Ovary (tissue), 7 donors: ENCODE measurements at regions not wholly inside any gene's neighbourhood (a gene's known extent, or its start where the extent isn't known, plus 50 kb on each side); places are given as distances from the start of the nearest gene placed in this dataset.
A peak's percentile ranks its signal among the peaks of the same experiment; 100 is the strongest.

Experiments
- DNase-seq, 5 donors: peaks; one replicate each; pipeline ENCODE4 v3.0.0-alpha.2; 2019 to 2020
- H3K27ac ChIP-seq, 2 donors: fragments of 200-600 bp; one replicate each; pipeline versions ENCODE4 v1.5.1 to v1.8.0; 2019 to 2022
- H3K27me3 ChIP-seq: fragments of 200-600 bp; one replicate; pipeline ENCODE4 v1.8.0; 2022
- H3K36me3 ChIP-seq: fragments of 200-600 bp; sonication (generic); one replicate; pipeline ENCODE4 v1.5.1; 2019
- H3K4me1 ChIP-seq: one replicate; pipeline ENCODE4 v1.8.1; 2013; ENCODE audit warnings: mild to moderate bottlenecking, moderate library complexity; ENCODE audit not compliant: insufficient read depth
- H3K4me3 ChIP-seq: fragments of 200-600 bp; sonication (generic); one replicate; pipeline ENCODE4 v1.5.1; 2017
- H3K9me3 ChIP-seq, 2 donors: fragments of 200-600 bp in 1 of 2; sonication (generic) in 1 of 2; one replicate each; pipeline versions ENCODE4 v1.5.1 to v1.8.1; 2013 to 2019; ENCODE audit warnings: mild to moderate bottlenecking in 1 of 2, moderate library complexity in 1 of 2
- CTCF ChIP-seq, 3 donors: fragments of 450-650 bp in 2 of 3; fragments of 200-600 bp in 1 of 3; IDR thresholded peaks; one replicate each; pipeline versions ENCODE4 v1.5.1 to v1.8.0; 2016 to 2022; ENCODE audit warnings: antibody characterized with exemption in 3 of 3, mild to moderate bottlenecking in 1 of 3
- EP300 ChIP-seq: sonication (generic); formaldehyde crosslinking; IDR thresholded peaks from one replicate; pipeline ENCODE4 v1.6.1; 2017; ENCODE audit warnings: antibody characterized with exemption
- POLR2A ChIP-seq: fragments of 450-650 bp; IDR thresholded peaks from one replicate; pipeline ENCODE4 v1.6.1; 2017; ENCODE audit warnings: antibody characterized with exemption, mild to moderate bottlenecking, moderate library complexity
- WGBS, 3 donors: extraction: QIAGEN DNeasy Blood & Tissue Kit in 1 of 3; methylation state at CpG; one replicate each; pipeline versions ENCODE4 v1.1.5 to v1.1.7; 2013 to 2017; 5-methylcytosine and 5-hydroxymethylcytosine counted together
- intact Hi-C, 4 donors: fragments of 100-400 bp; cut with DNase I; formaldehyde crosslinking; loops; one replicate each; pipeline versions ENCODE4 v1.11.0 to v1.15.1; 2022 to 2023
- donor health status: DM: no; HTN: no; CAD: no; lungs with moderate emphysema.
- donor health status: DM: no; HTN: no; CAD: no.
- donor health status: Bipolar disorder and iron deficiency.
- donor health status: DM: no; HTN: no; CAD: no.
- donor health status: DM: yes; HTN: yes; CAD: no.

GRCh38 chr2:9745153-9745899, 97.9 kb upstream of the TAF1B start:
- no peak overlapping the region for H3K4me3 ChIP-seq
- intact Hi-C loops = no loop called here
- 47 to 75% (median 65%) methylated on average over 3 of the region's 3 CpGs for WGBS, 3 donors
- no peak for DNase-seq
- H3K4me1 ChIP-seq = no peaks in the 10 kb centered on the region
- no peaks in the 10 kb centered on the region for H3K9me3 ChIP-seq
- no peak overlapping the region for H3K27ac ChIP-seq
- TF ChIP-seq EP300 = no peak
- no peak for TF ChIP-seq POLR2A
- TF ChIP-seq CTCF (IDR thresholded peaks at IDR 0.05) = no peak
- H3K36me3 ChIP-seq = no peaks in the 10 kb centered on the region
- no peaks in the 10 kb centered on the region for H3K27me3 ChIP-seq

GRCh38 chr2:9747396-9747795, 95.9 kb upstream of the TAF1B start:
- WGBS, 3 donors = 74 to 84% (median 82%) methylated on average over 4 of the region's 4 CpGs
- intact Hi-C loops = no loop called here

GRCh38 chr2:9748577-9748976, 94.7 kb upstream of the TAF1B start:
- intact Hi-C loops = no loop called here
- 86 to 91% (median 90%) methylated on average over 6 of the region's 6 CpGs for WGBS, 3 donors

More at GRCh38 chr2:9747396-9747795, 95.9 kb upstream of the TAF1B start:
- Histone ChIP-seq H3K4me1 (no peaks in the 10 kb centered on the region), H3K27me3 (no peaks in the 10 kb centered on the region), H3K4me3 (no peak overlapping the region), H3K36me3 (no peaks in the 10 kb centered on the region), H3K9me3 (no peaks in the 10 kb centered on the region), H3K27ac (no peak overlapping the region)
- peak in 1 of 5 donors; percentile 3 for DNase-seq
- TF ChIP-seq CTCF (IDR thresholded peaks at IDR 0.05) (no peak), POLR2A (no peak), EP300 (no peak)

GRCh38 chr2:9749546-9750223, 93.6 kb upstream of the TAF1B start:
- DNase-seq = peak in 1 of 5 donors; percentile 13
- TF ChIP-seq EP300 (no peak), POLR2A (no peak), CTCF (IDR thresholded peaks at IDR 0.05) (no peak)

More at GRCh38 chr2:9748577-9748976, 94.7 kb upstream of the TAF1B start:
- no peak for TF ChIP-seq POLR2A
- no peak for TF ChIP-seq CTCF (IDR thresholded peaks at IDR 0.05)
- TF ChIP-seq EP300 = no peak
- no peak for DNase-seq
- Histone ChIP-seq H3K27me3 (no peaks in the 10 kb centered on the region), H3K27ac (no peak overlapping the region), H3K4me3 (no peak overlapping the region), H3K4me1 (no peaks in the 10 kb centered on the region), H3K36me3 (no peaks in the 10 kb centered on the region), H3K9me3 (no peaks in the 10 kb centered on the region)

More at GRCh38 chr2:9749546-9750223, 93.6 kb upstream of the TAF1B start:
- H3K9me3 ChIP-seq = no peaks in the 10 kb centered on the region
- H3K4me3 ChIP-seq = no peak overlapping the region
- H3K27me3 ChIP-seq = no peaks in the 10 kb centered on the region
- no peak overlapping the region for H3K27ac ChIP-seq
- intact Hi-C loops = no loop called here
- no peaks in the 10 kb centered on the region for H3K36me3 ChIP-seq
- WGBS, 3 donors = 86 to 87% (median 86%) methylated on average over 9 of the region's 9 CpGs
- H3K4me1 ChIP-seq = no peaks in the 10 kb centered on the region
